Endothelial cell of umbilical vein (primary cell): ENCODE measurements at regions not wholly inside any gene's neighbourhood (a gene's known extent, or its start where the extent isn't known, plus 50 kb on each side); places are given as distances from the start of the nearest gene placed in this dataset.

Experiments used
- BruUV-seq: library from RNA; stranded (reverse); fragments of 400-500 nt; replicated peaks from 2 replicates; lab custom pipeline; 2021; lab: Mats Ljungman, UMichigan
- CTCF ChIA-PET: fragments of 300-600, 350-600 bp; sonication (Branson Sonifier 250); formaldehyde crosslinking; loops from one replicate; lab custom pipeline; 2021; ENCODE audit warnings: antibody characterized with exemption, inconsistent platforms; lab: Charles Lee
- POLR2A ChIA-PET: fragments of 300-600, 350-600 bp; sonication (Branson Sonifier 250); formaldehyde crosslinking; loops from one replicate; lab custom pipeline; 2021; ENCODE audit warnings: antibody characterized with exemption, inconsistent platforms; lab: Charles Lee
- DNase-seq: peaks from one replicate; pipeline ENCODE4 v3.0.0-alpha.2; 2011; ENCODE audit warnings: low read depth, low spot score
- FAIRE-seq: peaks from 2 replicates; lab custom pipeline; 2011; peaks lifted over from hg19 to GRCh38; lab: Jason Lieb, UNC
- H2AFZ ChIP-seq: 2 replicates; pipeline ENCODE4 v1.6.0; 2012; ENCODE audit warnings: low read depth, low read length, control low read depth, inconsistent platforms
- H3K27ac ChIP-seq: 2 replicates; pipeline ENCODE4 v1.5.1; 2011; ENCODE audit warnings: low read depth, mild to moderate bottlenecking, control low read depth, low read length, moderate library complexity; ENCODE audit not compliant: insufficient read depth
- H3K27me3 ChIP-seq, 2 experiments: 2 replicates each; pipeline versions ENCODE4 v1.6.0 to v1.6.1; 2011; ENCODE audit warnings: low read length in 2 of 2, mixed read lengths in 1 of 2; ENCODE audit not compliant: control insufficient read depth in 2 of 2, insufficient read depth in 2 of 2
- H3K36me3 ChIP-seq, 2 experiments: 2 replicates in 1 of 2; 3 replicates in 1 of 2; pipeline ENCODE4 v1.5.1; 2011; ENCODE audit warnings: low read length in 2 of 2, mild to moderate bottlenecking in 1 of 2, moderate library complexity in 1 of 2; ENCODE audit not compliant: control insufficient read depth in 2 of 2, insufficient read depth in 2 of 2; ENCODE audit errors: extremely low read depth in 1 of 2
- H3K4me1 ChIP-seq: 3 replicates; pipeline ENCODE4 v1.5.1; 2011; ENCODE audit warnings: mild to moderate bottlenecking, low read length; ENCODE audit not compliant: control insufficient read depth, insufficient read depth; ENCODE audit errors: extremely low read depth
- H3K4me2 ChIP-seq: 2 replicates; pipeline ENCODE4 v1.6.1; 2011; ENCODE audit warnings: low read length, control low read depth, mixed read lengths; ENCODE audit not compliant: insufficient read depth
- H3K4me3 ChIP-seq, 3 experiments: fragments of 200-600 bp in 1 of 3; sonication (generic), shearing (Covaris generic) in 1 of 3; replicated peaks in 1 of 3; 2 replicates each; pipeline ENCODE4 v1.5.1; 2011 to 2016; ENCODE audit warnings: control low read depth in 3 of 3, low read length in 3 of 3, mild to moderate bottlenecking in 2 of 3, inconsistent platforms in 1 of 3, low read depth in 1 of 3, moderate library complexity in 1 of 3; ENCODE audit not compliant: insufficient read depth in 1 of 3
- H3K79me2 ChIP-seq: 2 replicates; pipeline ENCODE4 v1.6.0; 2012; ENCODE audit warnings: low read length, inconsistent platforms; ENCODE audit not compliant: control insufficient read depth, insufficient read depth
- H3K9ac ChIP-seq: replicated peaks from 2 replicates; pipeline ENCODE3; 2011; ENCODE audit warnings: low read length, control low read depth; ENCODE audit not compliant: insufficient read depth; ENCODE audit errors: extremely low read depth
- H3K9me1 ChIP-seq: replicated peaks from 3 replicates; pipeline ENCODE4 v1.6.0; 2011; ENCODE audit warnings: mild to moderate bottlenecking, low read length; ENCODE audit not compliant: control insufficient read depth, insufficient read depth; ENCODE audit errors: extremely low read depth
- H3K9me3 ChIP-seq: replicated peaks from 2 replicates; pipeline ENCODE4 v1.5.1; 2012; ENCODE audit warnings: low read length, inconsistent platforms; ENCODE audit not compliant: control insufficient read depth, insufficient read depth
- H4K20me1 ChIP-seq: replicated peaks from 2 replicates; pipeline ENCODE3; 2011; ENCODE audit warnings: mild to moderate bottlenecking, low read length; ENCODE audit not compliant: control insufficient read depth, insufficient read depth; ENCODE audit errors: extremely low read depth
- EZH2 ChIP-seq: IDR thresholded peaks from 2 replicates; pipeline ENCODE4 v1.6.1; 2012; ENCODE audit warnings: borderline replicate concordance, low read depth, mild to moderate bottlenecking, moderate library complexity, low read length, inconsistent platforms; ENCODE audit not compliant: severe bottlenecking
- FOS ChIP-seq: IDR thresholded peaks from 2 replicates; pipeline ENCODE4 v1.6.1; 2011; ENCODE audit warnings: mild to moderate bottlenecking, low read length, moderate library complexity, borderline replicate concordance; ENCODE audit not compliant: insufficient read depth
- GATA2 ChIP-seq: IDR thresholded peaks from 2 replicates; pipeline ENCODE4 v1.7.0; 2011; ENCODE audit warnings: low read depth, mild to moderate bottlenecking, moderate library complexity, mixed read lengths, low read length; ENCODE audit not compliant: insufficient read length, insufficient read depth
- JUN ChIP-seq: IDR thresholded peaks from 2 replicates; pipeline ENCODE4 v1.6.1; 2011; ENCODE audit warnings: borderline replicate concordance, low read depth; ENCODE audit not compliant: insufficient read length, insufficient read depth
- MYC ChIP-seq: IDR thresholded peaks from one replicate; pipeline ENCODE4 v1.6.1; 2011; ENCODE audit warnings: mild to moderate bottlenecking, low read depth, low read length
- POLR2A ChIP-seq: IDR thresholded peaks from 2 replicates; pipeline ENCODE4 v1.6.1; 2012; ENCODE audit warnings: low read depth, mild to moderate bottlenecking, control low read depth, low read length
- POLR2AphosphoS5 ChIP-seq: IDR thresholded peaks from 2 replicates; pipeline ENCODE4 v1.6.1; 2012; ENCODE audit warnings: low read depth, mild to moderate bottlenecking, control low read depth, low read length, moderate library complexity; ENCODE audit not compliant: insufficient read depth
- dilution Hi-C: fragments of 300-500 bp; cut with MboI; formaldehyde crosslinking; loops from one replicate; pipeline ENCODE4 v1.15.0; 2019; ENCODE audit warnings: low sequenced_read_pairs; ENCODE audit not compliant: extremely low pct_ligation_motif_present
- intact Hi-C: fragments of 100-400 bp; cut with micrococcal nuclease; formaldehyde crosslinking; loops from one replicate; pipeline ENCODE4 v1.10.0; 2022
- TF ChIP-seq, protein P1 (sequence below): IDR thresholded peaks from 2 replicates; pipeline ENCODE4 v1.6.1; 2011; ENCODE audit not compliant: insufficient read depth, insufficient read length
- TF ChIP-seq, protein P2 (sequence below), 2 donors: IDR thresholded peaks; 1 replicate in 1 of 2; 2 replicates in 1 of 2; pipeline ENCODE4 v1.5.1; 2011; ENCODE audit warnings: low read length in 2 of 2, mild to moderate bottlenecking in 2 of 2, moderate library complexity in 2 of 2, control low read depth in 1 of 2, inconsistent platforms in 1 of 2, low read depth in 1 of 2; ENCODE audit not compliant: insufficient read depth in 1 of 2; ENCODE audit errors: extremely low read depth in 1 of 2

DNA sequence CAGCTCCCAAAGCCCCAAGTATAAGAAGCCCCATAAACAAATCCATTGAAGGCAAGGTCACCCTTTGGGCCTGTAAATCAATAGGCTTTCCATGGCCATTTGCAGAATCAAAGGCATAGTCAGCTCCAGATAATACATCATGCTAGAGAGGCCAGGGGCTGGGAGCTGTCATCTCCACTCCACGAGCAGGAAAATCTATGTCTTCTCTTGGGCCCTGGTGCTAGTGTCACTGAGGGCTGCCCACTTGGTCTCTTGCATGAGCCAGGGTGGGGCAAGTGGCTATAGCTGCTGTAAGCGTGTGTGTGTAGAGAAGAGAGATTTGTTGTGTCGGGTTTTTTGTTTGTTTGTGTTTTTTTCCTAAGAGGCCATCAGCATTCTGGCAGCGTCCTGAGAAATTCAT, 90.0 kb upstream of the ZNF618 start:
- dilution Hi-C loops, result no loop called here
- no peak overlapping the region for H2AFZ ChIP-seq
- no peak for FAIRE-seq
- H3K9ac ChIP-seq, result no peak overlapping the region
- no peaks in the 10 kb centered on the region for H4K20me1 ChIP-seq
- BruUV-seq, result no TSS peak
- CTCF ChIA-PET, result interaction anchor here (0.7 kb wide), 1 partner anchor 16 kb away, joined by 3 read pairs; no protein-coding TSS in a partner anchor
- H3K36me3 ChIP-seq, result no peaks in the 10 kb centered on the region
- H3K79me2 ChIP-seq, result no peaks in the 10 kb centered on the region
- no peaks in the 10 kb centered on the region for H3K9me1 ChIP-seq
- no peak overlapping the region for H3K4me3 ChIP-seq
- DNase-seq, result no peak
- intact Hi-C loops, result no loop called here
- H3K4me1 ChIP-seq, result no peaks in the 10 kb centered on the region
- no peaks in the 10 kb centered on the region for H3K9me3 ChIP-seq
- TF ChIP-seq POLR2AphosphoS5 (no peak), JUN (no peak), EZH2 (no peak), POLR2A (no peak), MYC (no peak), GATA2 (no peak), FOS (no peak)
- TF ChIP-seq, protein P1, sequence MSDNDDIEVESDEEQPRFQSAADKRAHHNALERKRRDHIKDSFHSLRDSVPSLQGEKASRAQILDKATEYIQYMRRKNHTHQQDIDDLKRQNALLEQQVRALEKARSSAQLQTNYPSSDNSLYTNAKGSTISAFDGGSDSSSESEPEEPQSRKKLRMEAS, result no peak
- TF ChIP-seq, protein P2, sequence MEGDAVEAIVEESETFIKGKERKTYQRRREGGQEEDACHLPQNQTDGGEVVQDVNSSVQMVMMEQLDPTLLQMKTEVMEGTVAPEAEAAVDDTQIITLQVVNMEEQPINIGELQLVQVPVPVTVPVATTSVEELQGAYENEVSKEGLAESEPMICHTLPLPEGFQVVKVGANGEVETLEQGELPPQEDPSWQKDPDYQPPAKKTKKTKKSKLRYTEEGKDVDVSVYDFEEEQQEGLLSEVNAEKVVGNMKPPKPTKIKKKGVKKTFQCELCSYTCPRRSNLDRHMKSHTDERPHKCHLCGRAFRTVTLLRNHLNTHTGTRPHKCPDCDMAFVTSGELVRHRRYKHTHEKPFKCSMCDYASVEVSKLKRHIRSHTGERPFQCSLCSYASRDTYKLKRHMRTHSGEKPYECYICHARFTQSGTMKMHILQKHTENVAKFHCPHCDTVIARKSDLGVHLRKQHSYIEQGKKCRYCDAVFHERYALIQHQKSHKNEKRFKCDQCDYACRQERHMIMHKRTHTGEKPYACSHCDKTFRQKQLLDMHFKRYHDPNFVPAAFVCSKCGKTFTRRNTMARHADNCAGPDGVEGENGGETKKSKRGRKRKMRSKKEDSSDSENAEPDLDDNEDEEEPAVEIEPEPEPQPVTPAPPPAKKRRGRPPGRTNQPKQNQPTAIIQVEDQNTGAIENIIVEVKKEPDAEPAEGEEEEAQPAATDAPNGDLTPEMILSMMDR (IDR thresholded peaks at IDR 0.05; ENCODE audit: extremely low read depth in 1 of 2, insufficient read depth in 1 of 2, low read depth in 1 of 2, low read length in 2 of 2), result no peak
- peaks cover 21 to 24% of the 10 kb centered on the region in 2 experiments for H3K27me3 ChIP-seq
- no peak overlapping the region for H3K4me2 ChIP-seq
- H3K27ac ChIP-seq, result no peak overlapping the region
- POLR2A ChIA-PET, result no interaction called here
